ENCODE measurements at regions not wholly inside any gene's neighbourhood (a gene's known extent, or its start where the extent isn't known, plus 50 kb on each side); places are given as distances from the start of the nearest gene placed in this dataset.

- TF ChIP-seq JUND (IDR thresholded peaks at IDR 0.05) (no peak), GATA2 (CRISPR knock-in tag; IDR thresholded peaks at IDR 0.05) (no peak), CTCF (IDR thresholded peaks at IDR 0.05) (no peak), NFIC (IDR thresholded peaks at IDR 0.05; ENCODE audit: borderline replicate concordance) (no peak)
- TF ChIP-seq, protein P1, sequence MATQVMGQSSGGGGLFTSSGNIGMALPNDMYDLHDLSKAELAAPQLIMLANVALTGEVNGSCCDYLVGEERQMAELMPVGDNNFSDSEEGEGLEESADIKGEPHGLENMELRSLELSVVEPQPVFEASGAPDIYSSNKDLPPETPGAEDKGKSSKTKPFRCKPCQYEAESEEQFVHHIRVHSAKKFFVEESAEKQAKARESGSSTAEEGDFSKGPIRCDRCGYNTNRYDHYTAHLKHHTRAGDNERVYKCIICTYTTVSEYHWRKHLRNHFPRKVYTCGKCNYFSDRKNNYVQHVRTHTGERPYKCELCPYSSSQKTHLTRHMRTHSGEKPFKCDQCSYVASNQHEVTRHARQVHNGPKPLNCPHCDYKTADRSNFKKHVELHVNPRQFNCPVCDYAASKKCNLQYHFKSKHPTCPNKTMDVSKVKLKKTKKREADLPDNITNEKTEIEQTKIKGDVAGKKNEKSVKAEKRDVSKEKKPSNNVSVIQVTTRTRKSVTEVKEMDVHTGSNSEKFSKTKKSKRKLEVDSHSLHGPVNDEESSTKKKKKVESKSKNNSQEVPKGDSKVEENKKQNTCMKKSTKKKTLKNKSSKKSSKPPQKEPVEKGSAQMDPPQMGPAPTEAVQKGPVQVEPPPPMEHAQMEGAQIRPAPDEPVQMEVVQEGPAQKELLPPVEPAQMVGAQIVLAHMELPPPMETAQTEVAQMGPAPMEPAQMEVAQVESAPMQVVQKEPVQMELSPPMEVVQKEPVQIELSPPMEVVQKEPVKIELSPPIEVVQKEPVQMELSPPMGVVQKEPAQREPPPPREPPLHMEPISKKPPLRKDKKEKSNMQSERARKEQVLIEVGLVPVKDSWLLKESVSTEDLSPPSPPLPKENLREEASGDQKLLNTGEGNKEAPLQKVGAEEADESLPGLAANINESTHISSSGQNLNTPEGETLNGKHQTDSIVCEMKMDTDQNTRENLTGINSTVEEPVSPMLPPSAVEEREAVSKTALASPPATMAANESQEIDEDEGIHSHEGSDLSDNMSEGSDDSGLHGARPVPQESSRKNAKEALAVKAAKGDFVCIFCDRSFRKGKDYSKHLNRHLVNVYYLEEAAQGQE (IDR thresholded peaks at IDR 0.05; ENCODE audit: low read depth, low read length): no peak
These were observed 80.1 kb upstream of the ZC3H11B start for GRCh38 chr1:219692981-219693380.

All from SK-N-SH (cell line).